HCT116 (cell line): ENCODE measurements at regions not wholly inside any gene's neighbourhood (a gene's known extent, or its start where the extent isn't known, plus 50 kb on each side); places are given as distances from the start of the nearest gene placed in this dataset.

Source experiments
- EGR1 ChIP-seq: IDR thresholded peaks from 2 replicates; pipeline ENCODE4 v1.6.1; 2012; ENCODE audit warnings: low read depth
- JUND ChIP-seq: IDR thresholded peaks from 2 replicates; pipeline ENCODE4 v1.6.1; 2012
- POLR2AphosphoS5 ChIP-seq: IDR thresholded peaks from 2 replicates; pipeline ENCODE4 v1.6.1; 2011; ENCODE audit warnings: mild to moderate bottlenecking, low read depth, low read length, moderate library complexity
- TF ChIP-seq, protein P1 (sequence below), 3 experiments: fragments of 200-600 bp in 1 of 3; sonication (generic) in 1 of 3; IDR thresholded peaks in 2 of 3; conservative IDR thresholded peaks in 1 of 3; 2 replicates each; pipeline ENCODE4 v1.5.1; 2012 to 2017; ENCODE audit warnings: low read depth in 2 of 3, low read length in 2 of 3, antibody characterized with exemption in 1 of 3, borderline replicate concordance in 1 of 3, control low read depth in 1 of 3, mild to moderate bottlenecking in 1 of 3, mixed read lengths in 1 of 3, mixed run types in 1 of 3, moderate library complexity in 1 of 3; ENCODE audit not compliant: insufficient read depth in 1 of 3

DNA sequence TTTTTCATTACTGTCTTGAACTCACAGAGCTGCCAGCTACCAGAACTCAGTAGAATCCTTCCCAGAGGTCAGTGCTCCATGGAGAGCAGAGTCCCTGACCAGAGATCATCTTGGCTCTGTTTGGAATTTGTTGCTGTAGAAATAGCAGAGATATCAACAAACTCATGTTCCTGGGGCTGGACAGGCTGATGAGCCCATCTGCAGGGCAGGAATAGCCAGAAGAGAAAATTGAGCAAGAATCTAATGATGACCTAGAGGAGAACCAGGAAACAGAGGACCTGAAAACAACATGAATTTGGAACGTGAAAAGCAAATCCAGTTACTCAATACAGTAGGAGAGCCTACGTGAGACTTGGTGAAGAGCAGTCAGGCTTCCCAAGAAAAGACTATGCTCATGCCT is 437.8 kb downstream of the PLK2 start:
- TF ChIP-seq EGR1: no peak
- TF ChIP-seq, protein P1, sequence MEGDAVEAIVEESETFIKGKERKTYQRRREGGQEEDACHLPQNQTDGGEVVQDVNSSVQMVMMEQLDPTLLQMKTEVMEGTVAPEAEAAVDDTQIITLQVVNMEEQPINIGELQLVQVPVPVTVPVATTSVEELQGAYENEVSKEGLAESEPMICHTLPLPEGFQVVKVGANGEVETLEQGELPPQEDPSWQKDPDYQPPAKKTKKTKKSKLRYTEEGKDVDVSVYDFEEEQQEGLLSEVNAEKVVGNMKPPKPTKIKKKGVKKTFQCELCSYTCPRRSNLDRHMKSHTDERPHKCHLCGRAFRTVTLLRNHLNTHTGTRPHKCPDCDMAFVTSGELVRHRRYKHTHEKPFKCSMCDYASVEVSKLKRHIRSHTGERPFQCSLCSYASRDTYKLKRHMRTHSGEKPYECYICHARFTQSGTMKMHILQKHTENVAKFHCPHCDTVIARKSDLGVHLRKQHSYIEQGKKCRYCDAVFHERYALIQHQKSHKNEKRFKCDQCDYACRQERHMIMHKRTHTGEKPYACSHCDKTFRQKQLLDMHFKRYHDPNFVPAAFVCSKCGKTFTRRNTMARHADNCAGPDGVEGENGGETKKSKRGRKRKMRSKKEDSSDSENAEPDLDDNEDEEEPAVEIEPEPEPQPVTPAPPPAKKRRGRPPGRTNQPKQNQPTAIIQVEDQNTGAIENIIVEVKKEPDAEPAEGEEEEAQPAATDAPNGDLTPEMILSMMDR (IDR thresholded peaks at IDR 0.05 in 2 of 3, conservative IDR thresholded peaks at IDR 0.05 in 1 of 3; ENCODE audit: borderline replicate concordance in 1 of 3, insufficient read depth in 1 of 3, low read depth in 2 of 3, low read length in 2 of 3): no peak
- no peak for TF ChIP-seq POLR2AphosphoS5
- no peak for TF ChIP-seq JUND
